ENCODE measurements at regions not wholly inside any gene's neighbourhood (a gene's known extent, or its start where the extent isn't known, plus 50 kb on each side); places are given as distances from the start of the nearest gene placed in this dataset.
A peak's percentile ranks its signal among the peaks of the same experiment; 100 is the strongest.

DNA sequence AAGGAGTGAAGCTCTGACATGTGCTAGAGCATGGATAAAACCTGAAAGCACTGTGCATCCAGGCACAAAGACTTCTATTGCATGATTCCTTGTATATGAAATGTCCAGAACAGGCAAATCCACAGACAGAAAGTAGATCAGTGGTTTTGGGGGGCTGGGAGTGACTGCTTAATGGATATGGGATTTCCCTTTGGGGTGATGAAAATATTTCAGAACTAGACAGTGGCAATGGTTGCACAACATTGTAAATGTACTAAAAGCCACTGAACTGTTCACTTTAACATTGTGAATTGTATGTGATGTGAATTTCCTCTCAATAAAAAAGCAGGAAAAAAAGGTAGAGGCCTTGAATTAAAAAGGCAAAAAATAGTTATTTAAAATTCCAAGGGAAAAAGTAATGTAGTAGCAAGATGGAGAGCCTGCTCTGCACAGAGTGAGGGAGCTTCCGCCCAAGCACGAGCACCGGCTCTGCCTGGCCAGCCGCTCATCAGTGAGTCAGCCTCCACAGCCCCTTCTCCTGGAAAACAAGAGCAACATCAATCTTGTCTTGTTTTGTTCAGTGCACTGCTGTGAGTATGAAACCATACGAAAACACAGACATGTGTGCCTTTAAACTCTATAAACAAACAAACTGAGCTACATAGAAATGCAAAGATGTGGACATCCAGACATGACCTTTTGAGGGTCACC, 74.6 kb upstream of the THBS2 start:
- no peaks in the 10 kb centered on the region for H3K27me3 ChIP-seq (ENCODE audit: insufficient read depth, poor library complexity, severe bottlenecking)
- TF ChIP-seq, protein P1, sequence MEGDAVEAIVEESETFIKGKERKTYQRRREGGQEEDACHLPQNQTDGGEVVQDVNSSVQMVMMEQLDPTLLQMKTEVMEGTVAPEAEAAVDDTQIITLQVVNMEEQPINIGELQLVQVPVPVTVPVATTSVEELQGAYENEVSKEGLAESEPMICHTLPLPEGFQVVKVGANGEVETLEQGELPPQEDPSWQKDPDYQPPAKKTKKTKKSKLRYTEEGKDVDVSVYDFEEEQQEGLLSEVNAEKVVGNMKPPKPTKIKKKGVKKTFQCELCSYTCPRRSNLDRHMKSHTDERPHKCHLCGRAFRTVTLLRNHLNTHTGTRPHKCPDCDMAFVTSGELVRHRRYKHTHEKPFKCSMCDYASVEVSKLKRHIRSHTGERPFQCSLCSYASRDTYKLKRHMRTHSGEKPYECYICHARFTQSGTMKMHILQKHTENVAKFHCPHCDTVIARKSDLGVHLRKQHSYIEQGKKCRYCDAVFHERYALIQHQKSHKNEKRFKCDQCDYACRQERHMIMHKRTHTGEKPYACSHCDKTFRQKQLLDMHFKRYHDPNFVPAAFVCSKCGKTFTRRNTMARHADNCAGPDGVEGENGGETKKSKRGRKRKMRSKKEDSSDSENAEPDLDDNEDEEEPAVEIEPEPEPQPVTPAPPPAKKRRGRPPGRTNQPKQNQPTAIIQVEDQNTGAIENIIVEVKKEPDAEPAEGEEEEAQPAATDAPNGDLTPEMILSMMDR (IDR thresholded peaks at IDR 0.05; ENCODE audit: insufficient read depth, low read length) = no peak
- TF ChIP-seq POLR2AphosphoS5 (IDR thresholded peaks at IDR 0.05; ENCODE audit: low read depth) (no peak), SPI1 (IDR thresholded peaks at IDR 0.05; ENCODE audit: borderline replicate concordance, low read depth) (no peak), GABPA (IDR thresholded peaks at IDR 0.05; ENCODE audit: low read depth) (no peak)
- TF ChIP-seq, protein P2, sequence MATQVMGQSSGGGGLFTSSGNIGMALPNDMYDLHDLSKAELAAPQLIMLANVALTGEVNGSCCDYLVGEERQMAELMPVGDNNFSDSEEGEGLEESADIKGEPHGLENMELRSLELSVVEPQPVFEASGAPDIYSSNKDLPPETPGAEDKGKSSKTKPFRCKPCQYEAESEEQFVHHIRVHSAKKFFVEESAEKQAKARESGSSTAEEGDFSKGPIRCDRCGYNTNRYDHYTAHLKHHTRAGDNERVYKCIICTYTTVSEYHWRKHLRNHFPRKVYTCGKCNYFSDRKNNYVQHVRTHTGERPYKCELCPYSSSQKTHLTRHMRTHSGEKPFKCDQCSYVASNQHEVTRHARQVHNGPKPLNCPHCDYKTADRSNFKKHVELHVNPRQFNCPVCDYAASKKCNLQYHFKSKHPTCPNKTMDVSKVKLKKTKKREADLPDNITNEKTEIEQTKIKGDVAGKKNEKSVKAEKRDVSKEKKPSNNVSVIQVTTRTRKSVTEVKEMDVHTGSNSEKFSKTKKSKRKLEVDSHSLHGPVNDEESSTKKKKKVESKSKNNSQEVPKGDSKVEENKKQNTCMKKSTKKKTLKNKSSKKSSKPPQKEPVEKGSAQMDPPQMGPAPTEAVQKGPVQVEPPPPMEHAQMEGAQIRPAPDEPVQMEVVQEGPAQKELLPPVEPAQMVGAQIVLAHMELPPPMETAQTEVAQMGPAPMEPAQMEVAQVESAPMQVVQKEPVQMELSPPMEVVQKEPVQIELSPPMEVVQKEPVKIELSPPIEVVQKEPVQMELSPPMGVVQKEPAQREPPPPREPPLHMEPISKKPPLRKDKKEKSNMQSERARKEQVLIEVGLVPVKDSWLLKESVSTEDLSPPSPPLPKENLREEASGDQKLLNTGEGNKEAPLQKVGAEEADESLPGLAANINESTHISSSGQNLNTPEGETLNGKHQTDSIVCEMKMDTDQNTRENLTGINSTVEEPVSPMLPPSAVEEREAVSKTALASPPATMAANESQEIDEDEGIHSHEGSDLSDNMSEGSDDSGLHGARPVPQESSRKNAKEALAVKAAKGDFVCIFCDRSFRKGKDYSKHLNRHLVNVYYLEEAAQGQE (IDR thresholded peaks at IDR 0.05; ENCODE audit: insufficient replicate concordance, low read depth) = no peak
- DNase-seq (ENCODE audit: low read depth in 1 of 2, low spot score in 1 of 2) = no peak
- no peak overlapping the region for H3K27ac ChIP-seq (replicated peaks)
- no peak overlapping the region for H3K4me3 ChIP-seq (replicated peaks; ENCODE audit: insufficient read depth, low read length)

- DNase-seq (ENCODE audit: low read depth in 1 of 2, low spot score in 1 of 2) = peak; percentile 7
- Histone ChIP-seq H3K27me3 (ENCODE audit: insufficient read depth, poor library complexity, severe bottlenecking) (no peaks in the 10 kb centered on the region), H3K27ac (replicated peaks) (no peak overlapping the region), H3K4me3 (replicated peaks; ENCODE audit: insufficient read depth, low read length) (no peak overlapping the region)
- TF ChIP-seq, protein P1 (IDR thresholded peaks at IDR 0.05; ENCODE audit: insufficient read depth, low read length) = peak; percentile 3
- no peak for TF ChIP-seq GABPA (IDR thresholded peaks at IDR 0.05; ENCODE audit: low read depth)
Observed at GRCh38 chr6:169326067-169326799, 72.6 kb upstream of the THBS2 start.

- TF ChIP-seq, protein P1 (IDR thresholded peaks at IDR 0.05; ENCODE audit: insufficient read depth, low read length) = no peak
- no peak for TF ChIP-seq SPI1 (IDR thresholded peaks at IDR 0.05; ENCODE audit: borderline replicate concordance, low read depth)
- TF ChIP-seq, protein P2 (IDR thresholded peaks at IDR 0.05; ENCODE audit: insufficient replicate concordance, low read depth) = no peak
- TF ChIP-seq POLR2AphosphoS5 (IDR thresholded peaks at IDR 0.05; ENCODE audit: low read depth) = no peak
- no peak for TF ChIP-seq GABPA (IDR thresholded peaks at IDR 0.05; ENCODE audit: low read depth)
- no peak overlapping the region for H3K4me3 ChIP-seq (replicated peaks; ENCODE audit: insufficient read depth, low read length)
Observed at GRCh38 chr6:169324656-169325459, 71.2 kb upstream of the THBS2 start.

More at GRCh38 chr6:169324656-169325459, 71.2 kb upstream of the THBS2 start:
- no peak for DNase-seq (ENCODE audit: low read depth in 1 of 2, low spot score in 1 of 2)
- H3K27me3 ChIP-seq (ENCODE audit: insufficient read depth, poor library complexity, severe bottlenecking) = no peaks in the 10 kb centered on the region
- H3K27ac ChIP-seq (replicated peaks) = no peak overlapping the region
